Keratinocyte (primary cell): ENCODE measurements at regions not wholly inside any gene's neighbourhood (a gene's known extent, or its start where the extent isn't known, plus 50 kb on each side); places are given as distances from the start of the nearest gene placed in this dataset.

Experiments used
- DNase-seq: peaks from one replicate; pipeline ENCODE4 v3.0.0-alpha.2; 2011; ENCODE audit warnings: low read depth, missing footprints, low spot score
- FAIRE-seq: peaks from 2 replicates; lab custom pipeline; 2011; peaks lifted over from hg19 to GRCh38; lab: Jason Lieb, UNC
- H2AFZ ChIP-seq: 2 replicates; pipeline ENCODE4 v1.6.0; 2012; ENCODE audit warnings: low read length, control low read depth, inconsistent platforms; ENCODE audit not compliant: control insufficient read depth
- H3K27ac ChIP-seq: 2 replicates; pipeline ENCODE4 v1.5.1; 2011; ENCODE audit warnings: low read length; ENCODE audit not compliant: control insufficient read depth, insufficient read depth
- H3K27me3 ChIP-seq: 3 replicates; pipeline ENCODE4 v1.6.0; 2011; ENCODE audit warnings: low read length; ENCODE audit not compliant: control insufficient read depth, insufficient read depth; ENCODE audit errors: extremely low read depth
- H3K36me3 ChIP-seq, 2 experiments: 2 replicates in 1 of 2; 3 replicates in 1 of 2; pipeline ENCODE4 v1.5.1; 2011; ENCODE audit warnings: low read length in 2 of 2, mild to moderate bottlenecking in 1 of 2; ENCODE audit not compliant: control insufficient read depth in 2 of 2, insufficient read depth in 2 of 2; ENCODE audit errors: extremely low read depth in 1 of 2
- H3K4me1 ChIP-seq: 3 replicates; pipeline ENCODE4 v1.5.1; 2011; ENCODE audit warnings: low read length; ENCODE audit not compliant: control insufficient read depth, insufficient read depth; ENCODE audit errors: extremely low read depth
- H3K4me2 ChIP-seq: 3 replicates; pipeline ENCODE4 v1.6.0; 2011; ENCODE audit warnings: low read depth, low read length; ENCODE audit not compliant: control insufficient read depth, insufficient read depth; ENCODE audit errors: extremely low read depth
- H3K4me3 ChIP-seq, 3 experiments: fragments of 200-600 bp in 1 of 3; sonication (generic) in 1 of 3; 2 replicates in 2 of 3; 3 replicates in 1 of 3; pipeline ENCODE4 v1.5.1; 2011 to 2016; ENCODE audit warnings: low read length in 3 of 3, mild to moderate bottlenecking in 3 of 3, control low read depth in 2 of 3, inconsistent platforms in 1 of 3, low read depth in 1 of 3, mixed read lengths in 1 of 3, mixed run types in 1 of 3, moderate library complexity in 1 of 3; ENCODE audit not compliant: control insufficient read depth in 2 of 3, insufficient read depth in 2 of 3; ENCODE audit errors: extremely low read depth in 1 of 3
- H3K79me2 ChIP-seq: 2 replicates; pipeline ENCODE4 v1.6.0; 2012; ENCODE audit warnings: low read length; ENCODE audit not compliant: control insufficient read depth, insufficient read depth
- H3K9ac ChIP-seq: 3 replicates; pipeline ENCODE4 v1.6.0; 2011; ENCODE audit warnings: low read length; ENCODE audit not compliant: control insufficient read depth, insufficient read depth; ENCODE audit errors: extremely low read depth
- H3K9me1 ChIP-seq: 3 replicates; pipeline ENCODE4 v1.6.0; 2011; ENCODE audit warnings: low read length; ENCODE audit not compliant: control insufficient read depth, insufficient read depth; ENCODE audit errors: extremely low read depth
- H3K9me3 ChIP-seq: 2 replicates; pipeline ENCODE4 v1.5.1; 2012; ENCODE audit warnings: low read depth, low read length; ENCODE audit not compliant: control insufficient read depth
- H4K20me1 ChIP-seq: 3 replicates; pipeline ENCODE4 v1.6.0; 2011; ENCODE audit warnings: low read length; ENCODE audit not compliant: control insufficient read depth, insufficient read depth; ENCODE audit errors: extremely low read depth
- CTCF ChIP-seq, 3 experiments: IDR thresholded peaks in 1 of 3; conservative IDR thresholded peaks in 1 of 3; optimal IDR thresholded peaks in 1 of 3; 2 replicates in 2 of 3; 3 replicates in 1 of 3; pipeline versions ENCODE3 to v1.5.1; 2011; ENCODE audit warnings: low read length in 3 of 3, mild to moderate bottlenecking in 3 of 3, moderate library complexity in 2 of 3, control low read depth in 1 of 3, inconsistent platforms in 1 of 3; ENCODE audit not compliant: insufficient read depth in 2 of 3; ENCODE audit errors: extremely low read depth in 1 of 3
- EZH2 ChIP-seq: IDR thresholded peaks from one replicate; pipeline ENCODE4 v1.6.1; 2012; ENCODE audit warnings: inconsistent platforms, mild to moderate bottlenecking, low read length, moderate library complexity
- dilution Hi-C: fragments of 300-500 bp; cut with MboI; formaldehyde crosslinking; loops from one replicate; pipeline ENCODE4 v1.7.0; 2020; ENCODE audit warnings: low sequenced_read_pairs; ENCODE audit not compliant: extremely low pct_ligation_motif_present

GRCh38 chr2:194328456-194328855 lies 1328.6 kb upstream of the SLC39A10 start:
- Histone ChIP-seq H3K9ac (no peak overlapping the region), H3K27ac (no peak overlapping the region), H3K4me1 (no peaks in the 10 kb centered on the region), H3K79me2 (no peaks in the 10 kb centered on the region), H4K20me1 (no peaks in the 10 kb centered on the region), H3K4me2 (no peak overlapping the region), H3K9me3 (no peaks in the 10 kb centered on the region), H3K4me3 (no peak overlapping the region), H3K27me3 (no peaks in the 10 kb centered on the region), H3K36me3 (no peaks in the 10 kb centered on the region), H3K9me1 (no peaks in the 10 kb centered on the region), H2AFZ (no peak overlapping the region)
- TF ChIP-seq CTCF (optimal IDR thresholded peaks at IDR 0.05 in 1 of 3, IDR thresholded peaks at IDR 0.05 in 1 of 3, conservative IDR thresholded peaks at IDR 0.05 in 1 of 3; ENCODE audit: extremely low read depth in 1 of 3, insufficient read depth in 2 of 3, low read length in 3 of 3): no peak
- TF ChIP-seq EZH2: no peak
- dilution Hi-C loops: no loop called here
- FAIRE-seq (no peak), DNase-seq (no peak)

DNA sequence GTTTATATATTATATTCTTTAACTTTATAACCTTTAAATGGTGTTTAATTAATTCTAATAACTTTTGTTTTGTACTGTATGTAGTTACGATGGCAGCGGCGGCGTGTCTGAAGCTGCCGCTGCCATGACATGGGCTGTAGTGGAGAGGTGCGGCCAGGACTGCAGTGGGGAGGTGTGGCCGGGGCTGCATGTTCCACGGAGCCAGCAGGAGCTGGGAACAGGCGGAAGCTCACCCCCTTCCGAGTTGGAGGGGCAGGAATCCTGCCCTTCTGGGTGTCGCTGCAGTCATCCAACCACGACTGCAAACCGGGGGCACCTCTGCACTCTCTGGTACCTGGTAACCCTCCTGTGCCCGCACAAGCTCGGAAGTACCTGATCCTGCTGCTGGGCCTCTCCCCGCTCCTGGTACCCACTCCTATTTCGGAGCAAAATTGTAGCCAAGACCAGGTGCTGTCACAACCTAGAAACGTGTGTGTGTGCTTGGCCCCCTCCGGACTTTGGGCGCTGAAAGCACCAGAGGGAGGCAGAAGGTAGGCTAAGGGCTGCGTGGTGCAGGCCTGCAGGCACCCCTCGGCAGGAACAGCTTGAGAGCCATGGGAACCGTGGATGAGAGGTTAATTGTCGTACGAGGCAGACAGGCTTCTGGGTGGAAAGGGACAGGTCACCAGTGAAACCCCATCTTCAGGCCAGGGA lies 1329.7 kb upstream of the SLC39A10 start:
- Histone ChIP-seq H3K36me3 (no peaks in the 10 kb centered on the region), H3K9ac (no peak overlapping the region), H3K27ac (no peak overlapping the region), H4K20me1 (no peaks in the 10 kb centered on the region), H3K79me2 (no peaks in the 10 kb centered on the region), H2AFZ (no peak overlapping the region), H3K9me3 (no peaks in the 10 kb centered on the region), H3K9me1 (no peaks in the 10 kb centered on the region), H3K4me2 (no peak overlapping the region), H3K27me3 (no peaks in the 10 kb centered on the region), H3K4me3 (no peak overlapping the region), H3K4me1 (no peaks in the 10 kb centered on the region)
- no peak for FAIRE-seq
- DNase-seq: no peak
- dilution Hi-C loops: no loop called here
- TF ChIP-seq CTCF (optimal IDR thresholded peaks at IDR 0.05 in 1 of 3, IDR thresholded peaks at IDR 0.05 in 1 of 3, conservative IDR thresholded peaks at IDR 0.05 in 1 of 3; ENCODE audit: extremely low read depth in 1 of 3, insufficient read depth in 2 of 3, low read length in 3 of 3) (no peak), EZH2 (no peak)
